HG03066 (cell line): ENCODE measurements at regions not wholly inside any gene's neighbourhood (a gene's known extent, or its start where the extent isn't known, plus 50 kb on each side); places are given as distances from the start of the nearest gene placed in this dataset.

Experiments used
- ATAC-seq: cut with Tn5 transposase; IDR thresholded peaks from one replicate; pipeline ENCODE4 v1.9.1; 2021; ENCODE audit warnings: low read depth; ENCODE audit not compliant: unreplicated experiment

DNA sequence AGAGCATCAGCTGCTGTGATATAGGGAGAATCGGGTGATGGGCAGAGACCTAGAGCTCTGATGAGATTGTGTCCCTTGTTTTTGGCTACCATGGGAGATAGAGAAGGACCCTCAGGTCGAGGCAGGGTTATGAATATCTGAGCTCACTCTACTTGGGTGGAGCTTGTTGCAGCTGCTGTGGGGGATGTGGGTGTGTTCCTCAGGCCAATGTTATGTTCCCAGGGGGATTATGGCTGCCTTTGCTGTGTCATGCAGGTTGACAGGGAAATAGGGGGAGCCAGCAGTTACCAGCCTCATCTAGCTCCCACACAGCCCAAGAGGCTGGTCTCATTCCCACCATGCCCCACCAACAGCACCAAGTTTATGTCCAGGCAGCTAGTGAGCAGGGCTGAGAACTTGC lies 131.5 kb downstream of the TRIM42 start:
- ATAC-seq, result no peak

- no peak for ATAC-seq
Observed at GRCh38 chr3:140816372-140817195, 125.1 kb upstream of the SLC25A36 start.

- ATAC-seq, result no peak
Observed at GRCh38 chr3:140821493-140821892, 120.1 kb upstream of the SLC25A36 start.

DNA sequence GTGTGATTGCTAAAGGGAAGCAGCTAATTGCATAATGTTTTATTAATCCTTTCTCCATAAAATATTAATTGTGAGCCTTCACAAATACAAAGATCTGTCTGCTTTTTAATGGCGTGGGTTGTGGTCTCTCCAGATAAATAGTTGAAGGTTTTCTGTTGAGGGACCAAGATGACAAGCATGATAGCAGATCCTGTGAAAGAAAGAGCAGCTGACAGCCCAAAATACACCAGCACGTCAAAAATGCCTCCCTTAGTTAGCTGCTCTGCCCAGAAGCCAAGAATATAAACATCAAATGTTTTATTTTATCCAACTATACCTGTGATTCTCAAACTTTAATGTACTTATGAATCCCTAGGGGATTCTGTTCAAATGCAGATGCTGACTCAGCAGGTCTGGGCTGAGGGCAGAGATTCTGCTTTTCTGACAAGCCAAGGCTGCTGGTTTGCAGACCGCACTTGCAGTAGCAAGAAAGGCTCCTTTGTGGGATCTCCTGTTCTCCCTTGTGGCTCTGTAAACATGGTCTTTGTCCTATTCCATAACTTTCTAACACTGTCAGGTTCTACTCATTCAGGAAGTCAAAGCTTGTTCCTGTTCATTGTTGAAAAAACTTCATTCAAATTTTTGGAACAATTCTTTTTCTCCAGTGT lies 119.1 kb upstream of the SLC25A36 start:
- ATAC-seq, result no peak

- ATAC-seq, result no peak
Observed at GRCh38 chr3:140823106-140823505, 118.5 kb upstream of the SLC25A36 start.

DNA sequence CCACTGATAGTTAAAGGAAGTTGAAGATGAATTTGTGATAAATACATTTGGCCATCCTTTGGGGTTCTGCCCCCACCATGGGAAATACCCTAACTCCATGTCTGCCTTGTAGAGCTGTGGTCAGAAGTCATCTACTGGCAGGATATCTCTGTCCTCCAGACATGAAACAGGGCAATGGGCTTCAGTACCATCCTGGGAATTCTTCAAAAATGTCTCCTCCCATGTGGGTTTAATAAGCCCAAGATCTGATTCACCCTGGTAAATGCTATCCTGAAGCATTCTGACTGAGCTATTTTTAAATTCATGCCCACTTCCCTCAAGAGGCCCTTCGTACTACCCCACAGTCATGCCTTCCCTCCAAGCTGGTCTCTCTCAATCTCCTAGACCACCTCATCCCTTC lies 113.7 kb upstream of the SLC25A36 start:
- ATAC-seq, result no peak

DNA sequence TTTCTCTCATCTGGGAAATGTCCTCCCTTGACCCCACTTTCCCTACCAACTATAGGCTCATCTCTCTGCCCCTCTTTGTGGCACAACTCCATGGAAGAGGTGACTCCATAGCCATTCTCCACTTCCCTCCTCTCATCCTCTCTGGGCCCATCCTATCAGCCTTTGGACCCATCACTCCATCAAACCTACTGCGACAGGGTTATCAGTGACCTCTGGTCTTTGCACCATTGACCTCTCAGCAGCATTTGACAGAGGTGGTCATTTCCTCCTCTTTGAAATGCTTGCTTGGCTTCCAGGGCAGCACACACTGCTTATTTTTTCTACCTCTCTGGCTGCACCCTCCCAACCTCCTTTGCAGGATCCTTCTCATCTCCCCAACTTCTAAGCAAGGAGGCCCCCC lies 113.1 kb upstream of the SLC25A36 start:
- no peak for ATAC-seq

GRCh38 chr3:140829796-140830195 lies 111.8 kb upstream of the SLC25A36 start:
- no peak for ATAC-seq

DNA sequence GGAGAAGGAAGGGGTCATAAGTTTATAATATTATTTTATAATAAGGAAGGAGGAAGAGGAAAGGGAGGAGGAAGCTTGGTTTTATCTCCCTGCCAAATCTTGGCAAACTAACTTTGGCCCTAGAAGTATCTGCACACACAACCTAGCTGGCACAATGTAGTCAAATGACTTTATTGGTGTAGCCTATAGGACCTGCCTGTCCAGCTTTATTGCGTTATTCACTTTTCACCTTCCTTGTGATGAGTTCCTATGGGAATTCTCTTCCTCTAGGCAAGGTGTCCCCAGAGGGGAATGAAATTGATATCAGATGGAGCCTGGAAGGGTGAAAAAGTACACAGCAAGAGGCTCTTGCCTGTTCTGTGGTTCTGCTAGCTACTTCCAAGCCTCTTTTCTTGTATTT lies 111.2 kb upstream of the SLC25A36 start:
- ATAC-seq, result no peak

- peak; percentile 76 for ATAC-seq
Observed at GRCh38 chr3:140832883-140833282, 108.8 kb upstream of the SLC25A36 start.

- ATAC-seq, result no peak
Observed at GRCh38 chr3:140834266-140835037, 107.2 kb upstream of the SLC25A36 start.

- peak; percentile 93 for ATAC-seq
Observed at GRCh38 chr3:140842984-140843649, 98.5 kb upstream of the SLC25A36 start.

- ATAC-seq, result peak; percentile 2
Observed at GRCh38 chr3:140843656-140844055, 98.0 kb upstream of the SLC25A36 start.

DNA sequence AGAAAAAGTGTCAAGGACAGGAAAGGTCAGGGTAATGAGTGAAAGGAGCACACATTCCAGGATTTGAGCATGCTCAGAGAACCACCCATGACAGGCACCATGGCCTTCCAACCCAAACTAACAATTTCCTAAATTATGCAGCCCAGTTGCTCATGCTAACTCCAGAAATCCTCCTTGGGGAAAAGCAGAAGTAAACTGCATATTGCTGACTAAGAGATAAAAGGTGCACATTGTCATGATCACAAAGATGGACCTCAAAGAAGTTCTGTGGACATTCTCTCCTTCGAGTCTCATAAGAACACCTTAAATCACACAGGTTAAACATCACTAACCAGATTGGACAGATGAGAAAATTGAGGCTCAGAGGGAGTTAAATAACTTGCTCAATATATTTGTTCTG lies 97.6 kb upstream of the SLC25A36 start:
- no peak for ATAC-seq

- ATAC-seq, result peak; percentile 46
Observed at GRCh38 chr3:140845882-140846281, 95.8 kb upstream of the SLC25A36 start.

- no peak for ATAC-seq
Observed at GRCh38 chr3:140848666-140849065, 93.0 kb upstream of the SLC25A36 start.

- no peak for ATAC-seq
Observed at GRCh38 chr3:140850210-140850955, 91.3 kb upstream of the SLC25A36 start.

DNA sequence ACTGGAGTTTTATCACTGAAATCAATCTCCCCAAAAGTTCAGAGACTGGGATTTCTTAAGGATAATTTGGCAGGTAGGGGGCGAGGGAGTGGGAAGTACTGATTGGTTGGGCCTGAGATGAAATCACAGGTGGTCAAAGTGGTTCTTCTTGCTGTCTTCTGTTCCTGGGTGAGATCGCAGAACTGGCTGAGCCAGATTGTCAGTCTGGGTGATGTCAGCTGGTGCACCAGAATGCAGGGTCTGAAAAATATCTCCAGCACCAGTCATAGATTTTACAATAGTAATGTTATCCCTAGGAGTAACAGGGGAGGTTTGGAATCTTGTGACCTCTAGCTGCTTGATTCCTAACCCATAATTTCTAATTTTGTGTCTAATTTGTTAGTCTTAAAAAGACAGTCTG lies 86.7 kb upstream of the SLC25A36 start:
- no peak for ATAC-seq

DNA sequence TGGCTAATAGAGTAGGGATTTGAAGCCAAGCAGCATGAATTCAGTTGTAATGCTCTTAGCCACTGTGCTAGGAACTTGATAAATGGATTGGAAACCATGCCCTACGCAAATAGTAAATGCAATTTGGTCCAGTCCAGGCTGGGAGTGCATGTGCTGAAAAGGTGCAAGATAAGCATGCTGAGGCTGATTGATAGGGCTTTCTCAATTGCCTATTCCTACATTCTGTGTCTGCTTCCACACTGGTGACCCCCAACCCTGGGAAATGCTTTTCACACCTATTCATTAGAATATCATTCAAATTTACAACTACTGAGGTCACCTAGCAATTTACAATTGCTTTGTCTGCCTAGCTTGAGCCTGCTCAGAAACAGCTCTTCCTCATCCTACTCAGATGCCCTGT lies 84.7 kb upstream of the SLC25A36 start:
- ATAC-seq, result no peak

- ATAC-seq, result no peak
Observed at GRCh38 chr3:140857993-140858392, 83.6 kb upstream of the SLC25A36 start.
